Skeletal muscle satellite cell (primary cell): ENCODE measurements at regions not wholly inside any gene's neighbourhood (a gene's known extent, or its start where the extent isn't known, plus 50 kb on each side); places are given as distances from the start of the nearest gene placed in this dataset.
"Not testable (repeated sequence)": the region's sequence is repeated elsewhere in the genome, so short reads cannot be mapped to it uniquely, and the experiment has no call there.

Experiments used
- H3K27me3 ChIP-seq: 2 replicates; pipeline ENCODE4 v1.7.0; 2013; ENCODE audit warnings: low read length; ENCODE audit not compliant: control insufficient read depth, insufficient read depth
- H3K36me3 ChIP-seq: 2 replicates; pipeline ENCODE4 v1.7.0; 2013; ENCODE audit warnings: mild to moderate bottlenecking, control low read depth, low read length; ENCODE audit not compliant: insufficient read depth
- H3K4me1 ChIP-seq: 2 replicates; pipeline ENCODE4 v1.7.0; 2013; ENCODE audit warnings: low read length; ENCODE audit not compliant: control insufficient read depth, insufficient read depth
- H3K4me2 ChIP-seq: 2 replicates; pipeline ENCODE4 v1.7.0; 2013; ENCODE audit warnings: mild to moderate bottlenecking, low read length
- H3K4me3 ChIP-seq: 2 replicates; pipeline ENCODE4 v1.7.0; 2013; ENCODE audit warnings: low read length
- H3K9ac ChIP-seq: 2 replicates; pipeline ENCODE4 v1.7.0; 2013; ENCODE audit warnings: mild to moderate bottlenecking, low read depth, low read length, moderate library complexity
- H3K9me3 ChIP-seq: replicated peaks from 2 replicates; pipeline ENCODE4 v1.7.0; 2013; ENCODE audit warnings: mild to moderate bottlenecking, control low read depth, low read length

DNA sequence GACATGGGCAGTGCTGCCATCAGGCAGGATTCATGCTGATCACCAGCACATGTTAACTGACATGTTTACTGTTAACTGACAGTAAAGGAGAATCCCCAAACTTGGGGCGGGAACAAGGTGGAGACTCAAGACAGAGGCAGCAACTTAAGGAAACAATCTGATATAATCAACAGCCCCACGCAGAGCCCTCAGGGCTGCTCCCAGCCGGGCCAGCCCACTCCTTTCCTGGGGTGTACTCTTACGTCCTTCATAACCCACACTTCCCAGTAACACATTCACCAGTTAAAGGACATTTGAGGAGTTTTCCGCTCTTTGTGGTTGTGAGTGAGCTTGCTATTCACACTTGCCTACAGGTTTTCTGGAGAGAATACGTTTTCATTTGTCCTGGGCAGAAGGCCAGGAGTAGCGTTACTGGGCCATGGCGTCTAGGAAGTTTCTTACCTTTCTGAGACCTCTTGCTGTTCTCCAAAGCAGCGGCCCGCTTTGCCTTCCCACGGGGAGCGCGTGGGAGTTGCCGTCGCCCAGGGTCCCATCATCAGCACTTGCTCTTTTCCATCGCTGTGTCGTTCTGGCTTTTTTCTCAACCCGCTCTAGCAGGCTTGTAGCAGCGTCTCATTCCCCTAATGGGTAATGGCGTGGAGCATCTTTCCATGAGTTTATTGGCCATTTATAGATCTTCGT is 56.4 kb downstream of the FOXF2 start:
- H3K4me3 ChIP-seq: no peak overlapping the region
- H3K36me3 ChIP-seq: no peaks in the 10 kb centered on the region
- H3K4me1 ChIP-seq: no peaks in the 10 kb centered on the region
- H3K4me2 ChIP-seq: no peak overlapping the region
- peaks cover 21% of the 10 kb centered on the region for H3K27me3 ChIP-seq
- no peaks in the 10 kb centered on the region for H3K9me3 ChIP-seq
- H3K9ac ChIP-seq: no peak overlapping the region

- Histone ChIP-seq H3K9me3 (peaks cover 6% of the 10 kb centered on the region), H3K9ac (no peak overlapping the region), H3K4me1 (no peaks in the 10 kb centered on the region), H3K4me2 (no peak overlapping the region), H3K27me3 (peaks cover 21% of the 10 kb centered on the region), H3K36me3 (no peaks in the 10 kb centered on the region), H3K4me3 (no peak overlapping the region)
Observed at GRCh38 chr6:1449896-1450295, 60.5 kb downstream of the FOXF2 start.

DNA sequence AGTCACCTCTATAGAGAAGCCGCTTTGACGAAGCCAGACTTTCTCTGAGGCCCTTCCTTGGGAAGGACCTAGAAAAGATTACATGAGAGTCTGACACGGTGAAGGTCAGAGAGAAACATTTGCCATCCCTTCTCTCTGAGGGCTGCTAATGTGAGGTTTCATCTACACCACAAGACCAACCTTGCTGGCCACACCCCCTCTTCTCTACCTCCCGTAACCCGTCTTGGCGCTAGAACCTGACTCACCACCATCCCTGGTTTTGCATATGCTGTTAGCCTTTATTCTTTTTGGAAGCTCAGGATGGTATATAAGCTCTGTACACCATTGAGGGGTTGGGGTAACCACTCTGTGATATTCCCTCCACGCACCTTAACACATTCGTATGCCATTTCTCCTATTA is 63.6 kb downstream of the FOXF2 start:
- Histone ChIP-seq H3K27me3 (peaks cover 7% of the 10 kb centered on the region), H3K9me3 (peaks cover 6% of the 10 kb centered on the region), H3K4me1 (no peaks in the 10 kb centered on the region), H3K36me3 (no peaks in the 10 kb centered on the region), H3K9ac (no peak overlapping the region), H3K4me2 (no peak overlapping the region), H3K4me3 (no peak overlapping the region)

DNA sequence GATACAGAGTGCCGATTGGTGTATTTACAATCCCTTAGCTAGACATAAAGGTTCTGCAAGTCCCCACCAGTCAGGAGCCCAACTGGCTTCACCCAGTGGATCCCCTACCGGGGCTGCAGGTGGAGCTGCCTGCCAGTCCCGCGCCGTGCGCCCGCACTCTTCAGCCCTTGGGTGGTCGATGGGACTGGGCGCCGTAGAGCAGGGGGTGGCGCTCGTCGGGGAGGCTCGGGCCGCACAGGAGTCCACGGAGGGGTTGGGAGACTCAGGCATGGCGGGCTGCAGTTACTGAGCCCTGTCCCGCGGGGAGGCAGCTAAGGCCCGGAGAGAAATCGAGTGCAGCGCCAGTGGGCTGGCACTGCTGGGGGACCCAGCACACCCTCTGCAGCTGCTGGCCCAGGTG is 67.4 kb downstream of the FOXF2 start:
- H3K4me1 ChIP-seq, H3K4me3 ChIP-seq, H3K27me3 ChIP-seq, H3K9ac ChIP-seq, H3K9me3 ChIP-seq, H3K36me3 ChIP-seq, H3K4me2 ChIP-seq: not testable (repeated sequence)

- no peak overlapping the region for H3K4me3 ChIP-seq
- no peaks in the 10 kb centered on the region for H3K4me1 ChIP-seq
- no peaks in the 10 kb centered on the region for H3K36me3 ChIP-seq
- H3K9me3 ChIP-seq: no peaks in the 10 kb centered on the region
- no peak overlapping the region for H3K9ac ChIP-seq
- no peak overlapping the region for H3K4me2 ChIP-seq
- no peaks in the 10 kb centered on the region for H3K27me3 ChIP-seq
Observed at GRCh38 chr6:1461207-1461606, 71.8 kb downstream of the FOXF2 start.

DNA sequence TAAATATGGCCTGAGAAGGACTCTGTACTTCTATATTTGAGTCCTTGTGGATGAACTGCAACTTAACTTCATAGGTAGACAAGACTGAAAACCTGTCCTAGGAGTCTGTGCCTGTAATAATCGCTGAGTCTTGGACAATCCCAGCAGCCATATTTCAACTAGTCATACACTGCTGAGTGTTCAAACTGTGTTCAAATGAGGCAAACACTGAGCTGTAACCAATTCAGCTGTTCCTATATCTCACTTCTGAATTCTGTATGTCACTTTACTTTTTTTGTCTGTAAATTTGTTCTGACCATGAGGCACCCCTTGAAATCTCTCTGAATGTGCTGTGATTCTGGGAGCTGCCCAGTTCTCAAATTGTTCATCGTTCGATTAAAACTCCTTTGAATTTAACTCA is 72.4 kb downstream of the FOXF2 start:
- Histone ChIP-seq H3K27me3 (no peaks in the 10 kb centered on the region), H3K4me3 (no peak overlapping the region), H3K4me1 (no peaks in the 10 kb centered on the region), H3K9ac (no peak overlapping the region), H3K9me3 (no peaks in the 10 kb centered on the region), H3K4me2 (no peak overlapping the region), H3K36me3 (no peaks in the 10 kb centered on the region)

DNA sequence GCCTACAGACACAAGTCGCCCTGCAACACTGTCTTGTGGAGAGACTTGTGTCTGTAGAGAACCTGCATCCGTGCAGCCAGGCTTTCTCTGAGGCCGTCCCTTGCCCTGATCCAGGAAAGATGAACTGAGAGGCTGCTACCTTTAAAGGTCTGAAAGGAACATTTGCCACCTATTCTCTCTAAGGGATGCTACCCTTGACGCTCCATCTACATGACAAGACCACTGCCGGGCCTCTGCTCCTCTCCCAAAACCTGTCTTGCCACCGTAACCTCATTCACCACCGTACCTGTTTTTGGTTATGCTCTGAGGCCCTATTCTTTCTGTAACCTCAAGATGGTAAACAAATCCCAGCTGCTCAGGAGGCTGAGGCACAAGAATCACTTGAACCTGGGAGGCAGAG is 73.9 kb downstream of the FOXF2 start:
- no peak overlapping the region for H3K9ac ChIP-seq
- no peaks in the 10 kb centered on the region for H3K4me1 ChIP-seq
- no peak overlapping the region for H3K4me3 ChIP-seq
- H3K36me3 ChIP-seq: no peaks in the 10 kb centered on the region
- H3K9me3 ChIP-seq: no peaks in the 10 kb centered on the region
- H3K4me2 ChIP-seq: no peak overlapping the region
- peaks cover 5% of the 10 kb centered on the region for H3K27me3 ChIP-seq

- Histone ChIP-seq H3K27me3 (peaks cover 7% of the 10 kb centered on the region), H3K4me2 (no peak overlapping the region), H3K4me1 (no peaks in the 10 kb centered on the region), H3K9ac (no peak overlapping the region), H3K9me3 (no peaks in the 10 kb centered on the region), H3K36me3 (no peaks in the 10 kb centered on the region), H3K4me3 (no peak overlapping the region)
Observed at GRCh38 chr6:1463751-1464426, 74.5 kb downstream of the FOXF2 start.

- no peak overlapping the region for H3K4me3 ChIP-seq
- H3K27me3 ChIP-seq: peaks cover 10% of the 10 kb centered on the region
- no peaks in the 10 kb centered on the region for H3K36me3 ChIP-seq
- H3K9ac ChIP-seq: no peak overlapping the region
- no peaks in the 10 kb centered on the region for H3K4me1 ChIP-seq
- H3K9me3 ChIP-seq: no peaks in the 10 kb centered on the region
- no peak overlapping the region for H3K4me2 ChIP-seq
Observed at GRCh38 chr6:1464781-1465370, 75.5 kb downstream of the FOXF2 start.

- peaks cover 14% of the 10 kb centered on the region for H3K27me3 ChIP-seq
- no peak overlapping the region for H3K9ac ChIP-seq
- no peaks in the 10 kb centered on the region for H3K9me3 ChIP-seq
Observed at GRCh38 chr6:1468126-1468525, 78.8 kb downstream of the FOXF2 start.

GRCh38 chr6:1470040-1470439 is 80.7 kb downstream of the FOXF2 start:
- H3K9me3 ChIP-seq: no peaks in the 10 kb centered on the region
- no peak overlapping the region for H3K4me3 ChIP-seq
- H3K36me3 ChIP-seq: no peaks in the 10 kb centered on the region
- peaks cover 14% of the 10 kb centered on the region for H3K27me3 ChIP-seq
- H3K9ac ChIP-seq: no peak overlapping the region
- H3K4me1 ChIP-seq: no peaks in the 10 kb centered on the region
- H3K4me2 ChIP-seq: no peak overlapping the region

More at GRCh38 chr6:1468126-1468525, 78.8 kb downstream of the FOXF2 start:
- H3K4me2 ChIP-seq: no peak overlapping the region
- no peaks in the 10 kb centered on the region for H3K4me1 ChIP-seq
- no peak overlapping the region for H3K4me3 ChIP-seq
- no peaks in the 10 kb centered on the region for H3K36me3 ChIP-seq

GRCh38 chr6:1472643-1473042 is 83.3 kb downstream of the FOXF2 start:
- Histone ChIP-seq H3K36me3 (no peaks in the 10 kb centered on the region), H3K9ac (no peak overlapping the region), H3K4me3 (no peak overlapping the region), H3K9me3 (no peaks in the 10 kb centered on the region), H3K4me1 (peaks cover 7% of the 10 kb centered on the region), H3K27me3 (peaks cover 14% of the 10 kb centered on the region), H3K4me2 (no peak overlapping the region)
